ENCODE measurements at regions not wholly inside any gene's neighbourhood (a gene's known extent, or its start where the extent isn't known, plus 50 kb on each side); places are given as distances from the start of the nearest gene placed in this dataset.

GRCh38 chr2:144277622-144278354, 242.1 kb downstream of the ZEB2 start:
- Histone ChIP-seq H3K4me2 (ENCODE audit: insufficient read depth, low read length) (no peak overlapping the region), H3K36me3 (ENCODE audit: control insufficient read depth, insufficient read depth, low read length) (no peaks in the 10 kb centered on the region), H3K9me3 (replicated peaks; ENCODE audit: control insufficient read depth, insufficient read depth, low read depth, low read length) (peaks cover 3% of the 10 kb centered on the region), H3K27ac (ENCODE audit: extremely low read depth, low read depth, low read length) (no peak overlapping the region), H2AFZ (ENCODE audit: low read depth, low read length) (peak overlapping the region; percentile 57), H3K27me3 (ENCODE audit: control insufficient read depth in 2 of 2, insufficient read depth in 2 of 2, low read length in 2 of 2) (no peaks in the 10 kb centered on the region), H4K20me1 (replicated peaks; ENCODE audit: control insufficient read depth, insufficient read depth, low read length) (no peaks in the 10 kb centered on the region), H3K9ac (ENCODE audit: insufficient read depth in 1 of 2, low read depth in 2 of 2, low read length in 2 of 2) (no peak overlapping the region), H3K79me2 (ENCODE audit: control insufficient read depth, insufficient read depth, low read length) (no peaks in the 10 kb centered on the region), H3K9me1 (ENCODE audit: control insufficient read depth, insufficient read depth, low read length) (no peaks in the 10 kb centered on the region), H3K4me1 (replicated peaks in 1 of 2; ENCODE audit: control insufficient read depth in 2 of 2, insufficient read depth in 2 of 2, low read length in 2 of 2) (no peaks in the 10 kb centered on the region; a peak in 3 of 5 replicates), H3K4me3 (no peak overlapping the region)
- POLR2A ChIA-PET = interaction anchor here (0.6 to 1.6 kb wide), 4 partner anchors 11 to 34 kb away, joined by 3 to 6 read pairs (median 3); no protein-coding TSS in a partner anchor
- 53% methylated on average over 2 of the region's 2 CpGs for WGBS (ENCODE audit: insufficient coverage, low coverage, missing lambda C conversion rate)
- TF ChIP-seq, protein P1, sequence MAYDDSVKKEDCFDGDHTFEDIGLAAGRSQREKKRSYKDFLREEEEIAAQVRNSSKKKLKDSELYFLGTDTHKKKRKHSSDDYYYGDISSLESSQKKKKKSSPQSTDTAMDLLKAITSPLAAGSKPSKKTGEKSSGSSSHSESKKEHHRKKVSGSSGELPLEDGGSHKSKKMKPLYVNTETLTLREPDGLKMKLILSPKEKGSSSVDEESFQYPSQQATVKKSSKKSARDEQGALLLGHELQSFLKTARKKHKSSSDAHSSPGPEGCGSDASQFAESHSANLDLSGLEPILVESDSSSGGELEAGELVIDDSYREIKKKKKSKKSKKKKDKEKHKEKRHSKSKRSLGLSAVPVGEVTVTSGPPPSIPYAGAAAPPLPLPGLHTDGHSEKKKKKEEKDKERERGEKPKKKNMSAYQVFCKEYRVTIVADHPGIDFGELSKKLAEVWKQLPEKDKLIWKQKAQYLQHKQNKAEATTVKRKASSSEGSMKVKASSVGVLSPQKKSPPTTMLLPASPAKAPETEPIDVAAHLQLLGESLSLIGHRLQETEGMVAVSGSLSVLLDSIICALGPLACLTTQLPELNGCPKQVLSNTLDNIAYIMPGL (CRISPR knock-in tag; IDR thresholded peaks at IDR 0.05) = no peak
- TF ChIP-seq ZNF3 (CRISPR knock-in tag; IDR thresholded peaks at IDR 0.05) = no peak
- TF ChIP-seq TEAD2 (tag; IDR thresholded peaks at IDR 0.05) = no peak
- TF ChIP-seq KLF16 (IDR thresholded peaks at IDR 0.05) = no peak
- TF ChIP-seq, protein P2, sequence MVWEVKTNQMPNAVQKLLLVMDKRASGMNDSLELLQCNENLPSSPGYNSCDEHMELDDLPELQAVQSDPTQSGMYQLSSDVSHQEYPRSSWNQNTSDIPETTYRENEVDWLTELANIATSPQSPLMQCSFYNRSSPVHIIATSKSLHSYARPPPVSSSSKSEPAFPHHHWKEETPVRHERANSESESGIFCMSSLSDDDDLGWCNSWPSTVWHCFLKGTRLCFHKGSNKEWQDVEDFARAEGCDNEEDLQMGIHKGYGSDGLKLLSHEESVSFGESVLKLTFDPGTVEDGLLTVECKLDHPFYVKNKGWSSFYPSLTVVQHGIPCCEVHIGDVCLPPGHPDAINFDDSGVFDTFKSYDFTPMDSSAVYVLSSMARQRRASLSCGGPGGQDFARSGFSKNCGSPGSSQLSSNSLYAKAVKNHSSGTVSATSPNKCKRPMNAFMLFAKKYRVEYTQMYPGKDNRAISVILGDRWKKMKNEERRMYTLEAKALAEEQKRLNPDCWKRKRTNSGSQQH (CRISPR knock-in tag; IDR thresholded peaks at IDR 0.05) = no peak
- no peak for TF ChIP-seq SMARCE1 (IDR thresholded peaks at IDR 0.05)
- TF ChIP-seq ZNF121 (CRISPR knock-in tag; conservative IDR thresholded peaks at IDR 0.05) = no peak
- no peak for TF ChIP-seq SREBF1 (IDR thresholded peaks at IDR 0.05; ENCODE audit: borderline replicate concordance, low read depth, low read length)
- TF ChIP-seq FUS (optimal IDR thresholded peaks at IDR 0.05; ENCODE audit: low read depth, low read length) = no peak
- no peak for TF ChIP-seq ZNF384 (IDR thresholded peaks at IDR 0.05; ENCODE audit: low read depth, low read length)
- no peak for TF ChIP-seq FIP1L1 (IDR thresholded peaks at IDR 0.05; ENCODE audit: low read depth, low read length, poor library complexity, severe bottlenecking)
- TF ChIP-seq MIER1 (IDR thresholded peaks at IDR 0.05; ENCODE audit: low read depth) = no peak
- no peak for TF ChIP-seq MCM7 (IDR thresholded peaks at IDR 0.05)
- TF ChIP-seq ZNF274 (IDR thresholded peaks at IDR 0.05; ENCODE audit: borderline replicate concordance, low read depth, low read length) = no peak
- TF ChIP-seq TCF7L2 (IDR thresholded peaks at IDR 0.05; ENCODE audit: low read depth, low read length) = no peak
- no TSS peak for BruUV-seq (replicated peaks)
- ATAC-seq (peak; percentile 45), FAIRE-seq (peak; percentile 15), DNase-seq (ENCODE audit: extremely low read depth in 1 of 4, low spot score in 3 of 4) (no peak)
- CTCF ChIA-PET (ENCODE audit: low intra/inter-chr PET ratio) = no interaction called here
- intact Hi-C loops (cut with micrococcal nuclease) (no loop called here), in situ Hi-C loops (cut with MboI) (no loop called here)
